Stimulated activated naive CD8-positive, alpha-beta T cell treated with anti-CD3 and anti-CD28 coated beads, Interleukin-15, Interleukin-2, amounts not matched to agents 100 ng/mL and 50 ng/mL, for 24 hours (primary cell): ENCODE measurements at regions not wholly inside any gene's neighbourhood (a gene's known extent, or its start where the extent isn't known, plus 50 kb on each side); places are given as distances from the start of the nearest gene placed in this dataset.

ENCODE experiments used
- H3K27ac Mint-ChIP-seq: one replicate; pipeline ENCODE4 v1.8.0; 2021; ENCODE audit warnings: mild to moderate bottlenecking, mixed read lengths
- H3K27me3 Mint-ChIP-seq: one replicate; pipeline ENCODE4 v1.8.0; 2021; ENCODE audit warnings: mixed read lengths
- H3K36me3 Mint-ChIP-seq: one replicate; pipeline ENCODE4 v1.8.0; 2021; ENCODE audit warnings: low read depth, mixed read lengths
- H3K4me1 Mint-ChIP-seq: one replicate; pipeline ENCODE4 v1.8.0; 2021; ENCODE audit warnings: low read depth, mixed read lengths
- H3K4me3 Mint-ChIP-seq: one replicate; pipeline ENCODE4 v1.8.0; 2021; ENCODE audit warnings: mild to moderate bottlenecking, mixed read lengths
- H3K9me3 Mint-ChIP-seq: one replicate; pipeline ENCODE4 v1.8.0; 2021; ENCODE audit warnings: mixed read lengths

- no peak overlapping the region for H3K27ac Mint-ChIP-seq
- no peaks in the 10 kb centered on the region for H3K9me3 Mint-ChIP-seq
- H3K36me3 Mint-ChIP-seq, result no peaks in the 10 kb centered on the region
- H3K27me3 Mint-ChIP-seq, result peaks cover 13% of the 10 kb centered on the region
- H3K4me1 Mint-ChIP-seq, result no peaks in the 10 kb centered on the region
- H3K4me3 Mint-ChIP-seq, result no peak overlapping the region
Observed at GRCh38 chr18:75783566-75784281, 356.2 kb upstream of the SMIM21 start.

GRCh38 chr18:75782826-75783225 is 355.3 kb upstream of the SMIM21 start:
- Mint-ChIP-seq H3K9me3 (no peaks in the 10 kb centered on the region), H3K27ac (no peak overlapping the region), H3K27me3 (peaks cover 15% of the 10 kb centered on the region), H3K4me1 (no peaks in the 10 kb centered on the region), H3K36me3 (no peaks in the 10 kb centered on the region), H3K4me3 (no peak overlapping the region)

GRCh38 chr18:75782204-75782603 is 354.7 kb upstream of the SMIM21 start:
- no peaks in the 10 kb centered on the region for H3K4me1 Mint-ChIP-seq
- no peaks in the 10 kb centered on the region for H3K36me3 Mint-ChIP-seq
- H3K27me3 Mint-ChIP-seq, result peaks cover 16% of the 10 kb centered on the region
- no peak overlapping the region for H3K27ac Mint-ChIP-seq
- no peak overlapping the region for H3K4me3 Mint-ChIP-seq
- no peaks in the 10 kb centered on the region for H3K9me3 Mint-ChIP-seq

- Mint-ChIP-seq H3K27ac (no peak overlapping the region), H3K9me3 (no peaks in the 10 kb centered on the region), H3K27me3 (peaks cover 17% of the 10 kb centered on the region), H3K4me3 (no peak overlapping the region), H3K36me3 (no peaks in the 10 kb centered on the region), H3K4me1 (no peaks in the 10 kb centered on the region)
Observed at GRCh38 chr18:75779910-75780309, 352.4 kb upstream of the SMIM21 start.

GRCh38 chr18:75779450-75779849 is 351.9 kb upstream of the SMIM21 start:
- Mint-ChIP-seq H3K36me3 (no peaks in the 10 kb centered on the region), H3K27ac (no peak overlapping the region), H3K4me1 (no peaks in the 10 kb centered on the region), H3K9me3 (no peaks in the 10 kb centered on the region), H3K27me3 (peaks cover 17% of the 10 kb centered on the region), H3K4me3 (no peak overlapping the region)

GRCh38 chr18:75777630-75778029 is 350.1 kb upstream of the SMIM21 start:
- no peak overlapping the region for H3K27ac Mint-ChIP-seq
- H3K4me1 Mint-ChIP-seq, result no peaks in the 10 kb centered on the region
- H3K27me3 Mint-ChIP-seq, result peaks cover 10% of the 10 kb centered on the region
- H3K9me3 Mint-ChIP-seq, result no peaks in the 10 kb centered on the region
- H3K4me3 Mint-ChIP-seq, result no peak overlapping the region
- H3K36me3 Mint-ChIP-seq, result no peaks in the 10 kb centered on the region

- Mint-ChIP-seq H3K27ac (no peak overlapping the region), H3K9me3 (no peaks in the 10 kb centered on the region), H3K4me1 (no peaks in the 10 kb centered on the region), H3K27me3 (peaks cover 10% of the 10 kb centered on the region), H3K36me3 (no peaks in the 10 kb centered on the region), H3K4me3 (no peak overlapping the region)
Observed at GRCh38 chr18:75775121-75775520, 347.6 kb upstream of the SMIM21 start.

- Mint-ChIP-seq H3K4me3 (no peak overlapping the region), H3K4me1 (no peaks in the 10 kb centered on the region), H3K27ac (no peak overlapping the region), H3K9me3 (no peaks in the 10 kb centered on the region), H3K27me3 (peaks cover 10% of the 10 kb centered on the region), H3K36me3 (no peaks in the 10 kb centered on the region)
Observed at GRCh38 chr18:75773618-75774017, 346.1 kb upstream of the SMIM21 start.

- H3K27me3 Mint-ChIP-seq, result no peaks in the 10 kb centered on the region
- H3K27ac Mint-ChIP-seq, result no peak overlapping the region
- H3K4me3 Mint-ChIP-seq, result no peak overlapping the region
- no peaks in the 10 kb centered on the region for H3K36me3 Mint-ChIP-seq
- no peaks in the 10 kb centered on the region for H3K9me3 Mint-ChIP-seq
- no peaks in the 10 kb centered on the region for H3K4me1 Mint-ChIP-seq
Observed at GRCh38 chr18:75762758-75763157, 335.3 kb upstream of the SMIM21 start.

- H3K27ac Mint-ChIP-seq, result no peak overlapping the region
Observed at GRCh38 chr18:75760208-75760607, 332.7 kb upstream of the SMIM21 start.

GRCh38 chr18:75757951-75758350 is 330.4 kb upstream of the SMIM21 start:
- H3K4me1 Mint-ChIP-seq, result no peaks in the 10 kb centered on the region
- no peaks in the 10 kb centered on the region for H3K27me3 Mint-ChIP-seq
- no peaks in the 10 kb centered on the region for H3K36me3 Mint-ChIP-seq
- H3K4me3 Mint-ChIP-seq, result no peak overlapping the region
- no peaks in the 10 kb centered on the region for H3K9me3 Mint-ChIP-seq
- no peak overlapping the region for H3K27ac Mint-ChIP-seq

More at GRCh38 chr18:75760208-75760607, 332.7 kb upstream of the SMIM21 start:
- no peaks in the 10 kb centered on the region for H3K27me3 Mint-ChIP-seq
- no peaks in the 10 kb centered on the region for H3K9me3 Mint-ChIP-seq
- no peak overlapping the region for H3K4me3 Mint-ChIP-seq
- H3K4me1 Mint-ChIP-seq, result no peaks in the 10 kb centered on the region
- no peaks in the 10 kb centered on the region for H3K36me3 Mint-ChIP-seq

GRCh38 chr18:75754433-75754832 is 326.9 kb upstream of the SMIM21 start:
- H3K4me3 Mint-ChIP-seq, result no peak overlapping the region
- H3K27me3 Mint-ChIP-seq, result peaks cover 7% of the 10 kb centered on the region
- no peaks in the 10 kb centered on the region for H3K4me1 Mint-ChIP-seq
- H3K36me3 Mint-ChIP-seq, result no peaks in the 10 kb centered on the region
- no peaks in the 10 kb centered on the region for H3K9me3 Mint-ChIP-seq
- no peak overlapping the region for H3K27ac Mint-ChIP-seq

GRCh38 chr18:75753753-75754152 is 326.2 kb upstream of the SMIM21 start:
- H3K9me3 Mint-ChIP-seq, result no peaks in the 10 kb centered on the region

GRCh38 chr18:75752740-75753263 is 325.3 kb upstream of the SMIM21 start:
- Mint-ChIP-seq H3K4me3 (no peak overlapping the region), H3K27me3 (peaks cover 7% of the 10 kb centered on the region), H3K9me3 (no peaks in the 10 kb centered on the region), H3K36me3 (no peaks in the 10 kb centered on the region), H3K27ac (no peak overlapping the region), H3K4me1 (no peaks in the 10 kb centered on the region)

More at GRCh38 chr18:75753753-75754152, 326.2 kb upstream of the SMIM21 start:
- H3K27ac Mint-ChIP-seq, result no peak overlapping the region
- no peak overlapping the region for H3K4me3 Mint-ChIP-seq
- peaks cover 7% of the 10 kb centered on the region for H3K27me3 Mint-ChIP-seq
- H3K36me3 Mint-ChIP-seq, result no peaks in the 10 kb centered on the region
- no peaks in the 10 kb centered on the region for H3K4me1 Mint-ChIP-seq

GRCh38 chr18:75745147-75745546 is 317.6 kb upstream of the SMIM21 start:
- Mint-ChIP-seq H3K27ac (no peak overlapping the region), H3K4me3 (no peak overlapping the region), H3K9me3 (no peaks in the 10 kb centered on the region), H3K27me3 (no peaks in the 10 kb centered on the region), H3K36me3 (no peaks in the 10 kb centered on the region), H3K4me1 (no peaks in the 10 kb centered on the region)

GRCh38 chr18:75742516-75742915 is 315.0 kb upstream of the SMIM21 start:
- Mint-ChIP-seq H3K4me1 (no peaks in the 10 kb centered on the region), H3K27me3 (no peaks in the 10 kb centered on the region), H3K27ac (no peak overlapping the region), H3K9me3 (no peaks in the 10 kb centered on the region), H3K4me3 (no peak overlapping the region), H3K36me3 (no peaks in the 10 kb centered on the region)
